RWPE1 (cell line): ENCODE measurements at regions not wholly inside any gene's neighbourhood (a gene's known extent, or its start where the extent isn't known, plus 50 kb on each side); places are given as distances from the start of the nearest gene placed in this dataset.

Experiments
- CTCF ChIA-PET: fragments of 350-600 bp; sonication (Branson Sonifier 250); formaldehyde crosslinking; extraction: SDS; loops from one replicate; lab custom pipeline; 2021; lab: Yijun Ruan, JAX
- POLR2A ChIA-PET: fragments of 400-600 bp; formaldehyde crosslinking; extraction: SDS; loops from one replicate; lab custom pipeline; 2020; ENCODE audit warnings: antibody characterized with exemption; ENCODE audit not compliant: low non-redundant PET; lab: Yijun Ruan, JAX
- DNase-seq: peaks from one replicate; pipeline ENCODE4 v3.0.0; 2012; ENCODE audit warnings: low spot score
- H3K27ac ChIP-seq: fragments of 450-650 bp; 2 replicates; pipeline ENCODE4 v1.5.1; 2017
- TF ChIP-seq, protein P1 (sequence below): fragments of 450-650 bp; conservative IDR thresholded peaks from 2 replicates; pipeline ENCODE4 v1.5.1; 2017; ENCODE audit warnings: low read depth, mild to moderate bottlenecking

- CTCF ChIA-PET: no interaction called here
- TF ChIP-seq, protein P1, sequence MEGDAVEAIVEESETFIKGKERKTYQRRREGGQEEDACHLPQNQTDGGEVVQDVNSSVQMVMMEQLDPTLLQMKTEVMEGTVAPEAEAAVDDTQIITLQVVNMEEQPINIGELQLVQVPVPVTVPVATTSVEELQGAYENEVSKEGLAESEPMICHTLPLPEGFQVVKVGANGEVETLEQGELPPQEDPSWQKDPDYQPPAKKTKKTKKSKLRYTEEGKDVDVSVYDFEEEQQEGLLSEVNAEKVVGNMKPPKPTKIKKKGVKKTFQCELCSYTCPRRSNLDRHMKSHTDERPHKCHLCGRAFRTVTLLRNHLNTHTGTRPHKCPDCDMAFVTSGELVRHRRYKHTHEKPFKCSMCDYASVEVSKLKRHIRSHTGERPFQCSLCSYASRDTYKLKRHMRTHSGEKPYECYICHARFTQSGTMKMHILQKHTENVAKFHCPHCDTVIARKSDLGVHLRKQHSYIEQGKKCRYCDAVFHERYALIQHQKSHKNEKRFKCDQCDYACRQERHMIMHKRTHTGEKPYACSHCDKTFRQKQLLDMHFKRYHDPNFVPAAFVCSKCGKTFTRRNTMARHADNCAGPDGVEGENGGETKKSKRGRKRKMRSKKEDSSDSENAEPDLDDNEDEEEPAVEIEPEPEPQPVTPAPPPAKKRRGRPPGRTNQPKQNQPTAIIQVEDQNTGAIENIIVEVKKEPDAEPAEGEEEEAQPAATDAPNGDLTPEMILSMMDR: no peak
- no peak overlapping the region for H3K27ac ChIP-seq
- no peak for DNase-seq
- POLR2A ChIA-PET: no interaction called here
Observed at GRCh38 chr2:59223742-59224141, 982.6 kb upstream of the FANCL start.

DNA sequence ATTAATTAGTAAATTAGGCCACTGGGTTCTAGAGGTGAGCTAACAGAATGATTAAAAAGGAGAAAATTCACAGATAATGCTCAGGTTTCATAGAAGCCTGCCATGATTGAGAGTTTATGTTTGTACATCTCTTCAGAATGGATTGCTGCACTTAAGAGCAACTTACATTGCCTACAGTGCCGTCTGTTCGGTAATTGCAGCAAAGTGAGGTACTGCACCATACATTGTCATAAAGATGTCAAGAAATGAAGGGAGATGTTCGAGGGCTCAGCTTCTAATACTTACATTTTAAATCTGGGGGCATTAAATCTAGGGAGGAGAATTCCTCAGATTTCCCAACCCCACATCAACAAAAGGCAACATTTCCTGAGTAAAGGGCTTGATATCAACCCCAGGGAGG, 976.2 kb upstream of the FANCL start:
- H3K27ac ChIP-seq: no peak overlapping the region
- ChIA-PET CTCF (no interaction called here), POLR2A (no interaction called here)
- TF ChIP-seq, protein P1: no peak
- no peak for DNase-seq

DNA sequence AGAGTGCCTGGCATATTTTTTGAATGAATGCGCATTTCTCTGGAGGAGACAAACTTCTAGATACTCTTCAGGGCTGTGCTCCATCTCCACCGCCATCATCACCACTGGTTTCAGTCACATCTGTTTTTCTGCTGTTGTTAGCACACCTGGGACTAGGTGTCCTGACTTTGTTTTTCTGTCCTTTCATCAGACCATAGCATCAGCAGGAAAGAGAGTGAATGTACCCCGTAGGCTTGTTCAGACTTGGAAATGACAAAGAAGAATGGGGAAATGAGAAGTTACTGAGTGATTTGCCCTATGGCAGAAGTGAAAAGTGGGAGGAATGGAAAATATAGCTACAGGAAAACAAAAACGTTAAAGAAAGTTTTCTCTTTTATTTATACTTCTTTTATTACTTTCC, 965.2 kb upstream of the FANCL start:
- DNase-seq: no peak
- ChIA-PET POLR2A (no interaction called here), CTCF (no interaction called here)
- TF ChIP-seq, protein P1: no peak
- H3K27ac ChIP-seq: no peak overlapping the region

GRCh38 chr2:59204040-59204439, 962.9 kb upstream of the FANCL start:
- CTCF ChIA-PET: no interaction called here
- DNase-seq: no peak
- POLR2A ChIA-PET: no interaction called here

GRCh38 chr2:59196491-59196890, 955.4 kb upstream of the FANCL start:
- H3K27ac ChIP-seq: no peak overlapping the region
- POLR2A ChIA-PET: no interaction called here
- TF ChIP-seq, protein P1: no peak
- CTCF ChIA-PET: no interaction called here
- no peak for DNase-seq

More at GRCh38 chr2:59204040-59204439, 962.9 kb upstream of the FANCL start:
- TF ChIP-seq, protein P1: no peak
- H3K27ac ChIP-seq: no peak overlapping the region

GRCh38 chr2:59195851-59196250, 954.7 kb upstream of the FANCL start:
- TF ChIP-seq, protein P1: no peak
- CTCF ChIA-PET: no interaction called here
- DNase-seq: no peak
- no peak overlapping the region for H3K27ac ChIP-seq
- POLR2A ChIA-PET: no interaction called here

GRCh38 chr2:59191781-59192180, 950.7 kb upstream of the FANCL start:
- ChIA-PET POLR2A (no interaction called here), CTCF (no interaction called here)
- TF ChIP-seq, protein P1: no peak
- H3K27ac ChIP-seq: no peak overlapping the region
- no peak for DNase-seq
